HL-60 (cell line): ENCODE measurements at regions not wholly inside any gene's neighbourhood (a gene's known extent, or its start where the extent isn't known, plus 50 kb on each side); places are given as distances from the start of the nearest gene placed in this dataset.

Experiments used
- GABPA ChIP-seq: IDR thresholded peaks from 2 replicates; pipeline ENCODE4 v1.6.1; 2012; ENCODE audit warnings: low read depth
- POLR2AphosphoS5 ChIP-seq: IDR thresholded peaks from 2 replicates; pipeline ENCODE4 v1.6.1; 2012; ENCODE audit warnings: low read depth
- SPI1 ChIP-seq: IDR thresholded peaks from 2 replicates; pipeline ENCODE4 v1.6.1; 2012; ENCODE audit warnings: low read depth, mild to moderate bottlenecking, borderline replicate concordance
- TF ChIP-seq, protein P1 (sequence below): IDR thresholded peaks from one replicate; pipeline ENCODE4 v1.5.1; 2011; ENCODE audit warnings: low read length, control low read depth, inconsistent platforms; ENCODE audit not compliant: insufficient read depth
- TF ChIP-seq, protein P2 (sequence below): IDR thresholded peaks from 2 replicates; pipeline ENCODE4 v1.6.1; 2012; ENCODE audit warnings: low read depth; ENCODE audit not compliant: insufficient replicate concordance

DNA sequence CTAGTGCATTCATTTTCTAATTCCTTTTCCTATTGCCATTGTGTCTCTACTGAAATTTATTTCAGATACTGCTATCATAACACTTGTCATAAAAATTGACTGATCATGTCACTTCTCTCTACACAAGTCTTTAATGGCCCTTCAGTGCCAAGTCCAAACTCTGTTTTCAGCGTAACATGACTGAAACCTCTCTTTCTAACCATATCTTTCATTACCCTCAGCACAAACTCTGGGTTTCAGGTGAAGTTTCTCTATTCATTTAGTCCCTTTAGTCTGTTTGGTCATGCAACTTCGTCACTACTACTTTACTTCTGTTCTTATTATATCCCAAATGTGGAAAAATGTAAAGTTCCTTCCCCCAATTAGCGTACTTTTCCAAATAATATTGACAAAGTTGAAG is 234.9 kb downstream of the OGFRL1 start:
- TF ChIP-seq, protein P1, sequence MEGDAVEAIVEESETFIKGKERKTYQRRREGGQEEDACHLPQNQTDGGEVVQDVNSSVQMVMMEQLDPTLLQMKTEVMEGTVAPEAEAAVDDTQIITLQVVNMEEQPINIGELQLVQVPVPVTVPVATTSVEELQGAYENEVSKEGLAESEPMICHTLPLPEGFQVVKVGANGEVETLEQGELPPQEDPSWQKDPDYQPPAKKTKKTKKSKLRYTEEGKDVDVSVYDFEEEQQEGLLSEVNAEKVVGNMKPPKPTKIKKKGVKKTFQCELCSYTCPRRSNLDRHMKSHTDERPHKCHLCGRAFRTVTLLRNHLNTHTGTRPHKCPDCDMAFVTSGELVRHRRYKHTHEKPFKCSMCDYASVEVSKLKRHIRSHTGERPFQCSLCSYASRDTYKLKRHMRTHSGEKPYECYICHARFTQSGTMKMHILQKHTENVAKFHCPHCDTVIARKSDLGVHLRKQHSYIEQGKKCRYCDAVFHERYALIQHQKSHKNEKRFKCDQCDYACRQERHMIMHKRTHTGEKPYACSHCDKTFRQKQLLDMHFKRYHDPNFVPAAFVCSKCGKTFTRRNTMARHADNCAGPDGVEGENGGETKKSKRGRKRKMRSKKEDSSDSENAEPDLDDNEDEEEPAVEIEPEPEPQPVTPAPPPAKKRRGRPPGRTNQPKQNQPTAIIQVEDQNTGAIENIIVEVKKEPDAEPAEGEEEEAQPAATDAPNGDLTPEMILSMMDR = no peak
- TF ChIP-seq POLR2AphosphoS5 (no peak), GABPA (no peak), SPI1 (no peak)
- TF ChIP-seq, protein P2, sequence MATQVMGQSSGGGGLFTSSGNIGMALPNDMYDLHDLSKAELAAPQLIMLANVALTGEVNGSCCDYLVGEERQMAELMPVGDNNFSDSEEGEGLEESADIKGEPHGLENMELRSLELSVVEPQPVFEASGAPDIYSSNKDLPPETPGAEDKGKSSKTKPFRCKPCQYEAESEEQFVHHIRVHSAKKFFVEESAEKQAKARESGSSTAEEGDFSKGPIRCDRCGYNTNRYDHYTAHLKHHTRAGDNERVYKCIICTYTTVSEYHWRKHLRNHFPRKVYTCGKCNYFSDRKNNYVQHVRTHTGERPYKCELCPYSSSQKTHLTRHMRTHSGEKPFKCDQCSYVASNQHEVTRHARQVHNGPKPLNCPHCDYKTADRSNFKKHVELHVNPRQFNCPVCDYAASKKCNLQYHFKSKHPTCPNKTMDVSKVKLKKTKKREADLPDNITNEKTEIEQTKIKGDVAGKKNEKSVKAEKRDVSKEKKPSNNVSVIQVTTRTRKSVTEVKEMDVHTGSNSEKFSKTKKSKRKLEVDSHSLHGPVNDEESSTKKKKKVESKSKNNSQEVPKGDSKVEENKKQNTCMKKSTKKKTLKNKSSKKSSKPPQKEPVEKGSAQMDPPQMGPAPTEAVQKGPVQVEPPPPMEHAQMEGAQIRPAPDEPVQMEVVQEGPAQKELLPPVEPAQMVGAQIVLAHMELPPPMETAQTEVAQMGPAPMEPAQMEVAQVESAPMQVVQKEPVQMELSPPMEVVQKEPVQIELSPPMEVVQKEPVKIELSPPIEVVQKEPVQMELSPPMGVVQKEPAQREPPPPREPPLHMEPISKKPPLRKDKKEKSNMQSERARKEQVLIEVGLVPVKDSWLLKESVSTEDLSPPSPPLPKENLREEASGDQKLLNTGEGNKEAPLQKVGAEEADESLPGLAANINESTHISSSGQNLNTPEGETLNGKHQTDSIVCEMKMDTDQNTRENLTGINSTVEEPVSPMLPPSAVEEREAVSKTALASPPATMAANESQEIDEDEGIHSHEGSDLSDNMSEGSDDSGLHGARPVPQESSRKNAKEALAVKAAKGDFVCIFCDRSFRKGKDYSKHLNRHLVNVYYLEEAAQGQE = no peak
